CD1c-positive myeloid dendritic cell (primary cell): ENCODE measurements at regions not wholly inside any gene's neighbourhood (a gene's known extent, or its start where the extent isn't known, plus 50 kb on each side); places are given as distances from the start of the nearest gene placed in this dataset.

Experiments
- DNase-seq: peaks from one replicate; pipeline ENCODE4 v3.0.0-alpha.2; 2016; ENCODE audit errors: extremely low spot score

DNA sequence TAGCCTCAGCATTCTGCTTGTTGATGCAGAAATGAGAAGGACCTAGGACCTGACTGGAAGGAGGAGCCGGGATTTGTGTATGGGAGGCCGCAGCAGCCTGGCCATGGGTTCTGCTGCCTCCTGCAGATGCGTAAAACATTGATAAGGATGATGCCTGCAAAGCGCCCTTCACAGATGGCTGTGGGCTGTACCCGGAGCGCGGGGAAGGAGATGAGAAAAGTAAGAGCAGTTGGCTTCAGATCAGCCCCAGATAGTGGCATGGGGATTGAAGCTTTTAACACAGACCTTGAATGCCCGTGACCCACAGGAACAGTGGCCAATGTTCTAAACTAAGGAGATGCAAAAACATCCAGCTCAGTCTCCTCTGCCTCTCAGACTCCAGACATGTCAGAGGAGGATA is 136.4 kb upstream of the KCNG1 start:
- DNase-seq: no peak

DNA sequence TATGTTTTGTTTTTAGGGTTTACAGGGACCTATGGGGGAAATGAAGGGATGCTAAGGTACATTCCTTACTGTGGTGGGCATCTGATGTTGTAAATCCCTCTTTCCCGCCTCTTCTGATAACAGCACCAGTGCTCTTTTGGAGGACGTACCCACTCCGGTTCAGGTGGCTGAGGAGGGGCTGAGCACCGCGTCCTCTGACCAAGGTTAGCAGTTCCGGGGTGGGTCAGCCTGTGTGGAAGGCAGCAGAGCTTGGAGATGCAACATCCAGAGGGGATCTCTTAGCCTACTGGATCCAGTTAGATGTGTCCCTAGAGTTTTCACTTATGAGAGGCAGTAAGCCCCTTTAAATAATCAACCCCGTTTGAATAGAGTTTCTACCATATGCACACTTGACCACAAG is 135.3 kb upstream of the KCNG1 start:
- no peak for DNase-seq

DNA sequence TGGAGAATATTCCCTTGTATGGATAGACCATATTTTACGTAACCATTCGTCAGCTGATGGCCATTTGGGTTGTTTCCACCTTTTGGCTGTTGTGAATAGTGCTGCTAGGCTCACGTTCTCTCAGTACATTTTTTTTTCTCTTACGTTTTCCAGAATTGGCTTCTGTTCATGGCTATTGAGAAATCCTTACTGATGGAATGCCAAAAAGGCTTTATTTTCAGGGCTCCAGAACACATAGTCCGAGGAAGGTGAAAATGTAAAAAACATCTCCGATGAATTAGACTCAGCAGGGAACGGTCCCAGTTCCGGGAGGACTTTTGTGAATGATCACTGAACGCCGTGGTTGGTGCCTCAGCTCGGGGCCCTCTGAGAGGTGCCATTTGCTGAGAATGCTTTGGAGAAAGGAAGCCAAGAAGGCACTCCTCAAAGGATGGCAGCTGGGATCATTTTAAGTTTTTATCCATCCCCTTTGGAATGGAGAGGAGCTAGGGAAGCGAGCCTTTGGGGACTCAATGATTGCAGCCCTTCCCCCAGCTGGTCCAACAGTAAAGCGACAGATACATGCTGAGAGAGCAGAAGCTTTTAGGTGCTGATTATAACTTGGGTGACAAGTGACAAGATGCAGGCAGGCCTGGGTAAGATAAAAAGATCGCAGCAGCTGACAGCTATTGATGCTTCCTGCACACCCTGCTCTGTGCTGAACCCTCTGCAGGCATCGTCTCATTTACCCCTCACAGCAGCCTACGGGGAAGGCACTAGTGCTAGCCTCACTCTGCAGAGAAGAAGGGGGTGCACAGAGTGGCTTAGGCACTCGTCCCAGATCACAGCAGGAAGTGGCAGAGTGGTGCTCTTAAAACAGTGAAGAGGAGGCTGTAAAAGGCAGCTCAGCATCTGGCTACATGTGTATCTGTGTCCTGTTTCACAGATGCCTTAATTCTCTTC is 133.4 kb upstream of the KCNG1 start:
- no peak for DNase-seq

DNA sequence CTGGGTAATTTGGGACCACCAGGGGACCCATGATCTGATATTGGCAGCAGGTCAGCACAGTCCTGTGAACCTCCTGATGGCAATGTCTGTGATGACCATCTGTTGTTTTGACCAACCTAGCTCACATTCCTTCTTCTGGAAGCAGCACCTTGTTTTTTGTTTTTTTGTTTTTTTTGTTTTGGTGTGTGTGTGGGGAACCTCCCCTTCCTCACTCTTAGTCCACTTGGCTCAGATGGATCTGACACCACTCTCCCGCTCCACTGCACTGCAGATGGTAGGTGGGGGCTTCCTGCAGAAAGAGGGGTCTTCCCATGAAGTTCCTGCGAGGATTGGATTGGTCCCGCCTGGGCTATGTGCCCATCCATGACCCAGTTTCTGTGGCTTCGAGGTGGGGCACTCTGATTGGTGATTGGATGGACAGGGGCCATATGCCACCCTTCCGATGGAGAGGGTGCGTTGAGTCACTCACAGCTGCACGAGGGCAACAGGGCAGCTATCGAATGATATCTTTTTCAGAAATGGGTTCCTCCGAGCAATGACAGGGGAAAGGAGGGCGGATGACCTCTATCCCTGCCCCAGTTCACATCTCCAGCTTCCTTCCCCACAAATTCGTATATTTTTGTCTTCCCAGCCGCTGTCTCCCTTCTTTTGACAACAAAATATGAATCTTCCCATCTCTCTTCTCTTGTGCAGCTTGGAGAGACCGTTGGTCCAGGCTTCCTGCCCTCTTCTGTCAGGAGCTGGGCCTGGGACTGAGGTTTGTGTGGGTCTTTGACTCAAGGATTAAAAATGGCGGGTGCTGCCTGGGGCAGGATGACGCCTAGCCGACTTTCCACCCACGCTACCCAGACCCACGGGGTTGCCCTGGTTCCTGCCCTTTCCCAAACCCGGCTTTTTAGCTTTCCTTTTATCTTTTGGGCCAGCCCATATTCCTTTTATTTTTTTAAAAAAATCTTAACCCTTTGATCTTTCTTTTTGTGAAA is 132.1 kb upstream of the KCNG1 start:
- no peak for DNase-seq

DNA sequence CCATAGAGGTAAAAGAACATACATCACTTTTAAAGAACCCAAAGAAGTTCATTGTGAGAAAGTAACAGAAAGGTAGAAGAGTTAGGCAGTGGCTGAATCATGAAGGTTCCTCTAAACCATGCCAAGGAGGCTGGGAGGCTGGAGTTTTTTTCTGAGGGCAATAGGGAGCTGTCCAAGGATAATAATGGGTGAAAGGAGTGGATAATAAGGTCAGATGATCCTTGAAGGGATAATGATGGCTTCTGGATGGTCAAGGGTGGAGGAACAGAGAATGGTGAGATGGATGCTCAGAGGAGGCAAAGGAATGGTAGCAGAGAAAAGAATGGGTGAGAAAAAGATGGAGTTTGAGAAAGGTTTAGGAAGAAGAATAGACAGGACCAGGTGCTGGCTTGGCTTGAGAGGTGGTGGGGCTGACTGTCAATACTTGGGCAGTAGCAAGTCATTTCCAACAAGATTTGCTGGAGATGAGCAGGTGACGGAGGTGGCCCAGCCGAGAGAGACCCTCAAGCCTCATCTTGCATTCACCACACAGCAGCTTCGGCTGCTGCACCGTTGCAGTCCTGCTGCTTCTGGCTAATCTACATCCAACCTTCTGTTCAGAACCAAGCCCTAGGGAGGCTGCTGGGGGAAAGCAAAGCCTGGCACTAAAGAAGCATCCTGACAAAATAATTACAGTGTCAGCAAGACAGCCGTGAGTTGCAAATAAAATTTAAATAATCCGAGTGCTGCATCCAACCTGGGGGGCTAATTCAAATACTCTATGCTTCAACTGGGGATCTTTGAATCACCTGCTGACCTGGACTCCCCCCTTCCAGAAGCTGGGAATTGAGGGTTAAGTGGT is 131.2 kb upstream of the KCNG1 start:
- DNase-seq: no peak

DNA sequence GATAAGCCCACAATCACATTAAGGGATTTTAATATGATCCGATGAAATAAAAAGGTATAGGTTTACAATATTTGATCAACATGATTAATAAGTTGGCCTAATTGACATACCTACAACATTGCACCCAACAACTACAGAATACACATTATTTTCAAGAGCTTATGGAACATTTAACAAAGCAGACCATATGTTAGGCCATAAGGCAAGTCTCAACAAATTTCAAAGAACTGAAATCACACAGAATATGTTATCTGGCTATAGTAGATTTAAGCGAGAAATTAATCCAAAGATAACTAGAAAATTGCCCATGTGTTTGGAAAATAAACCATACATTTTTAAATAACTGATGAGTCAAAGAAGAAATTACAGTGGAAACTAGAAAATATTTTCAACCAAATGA is 126.0 kb upstream of the KCNG1 start:
- no peak for DNase-seq

DNA sequence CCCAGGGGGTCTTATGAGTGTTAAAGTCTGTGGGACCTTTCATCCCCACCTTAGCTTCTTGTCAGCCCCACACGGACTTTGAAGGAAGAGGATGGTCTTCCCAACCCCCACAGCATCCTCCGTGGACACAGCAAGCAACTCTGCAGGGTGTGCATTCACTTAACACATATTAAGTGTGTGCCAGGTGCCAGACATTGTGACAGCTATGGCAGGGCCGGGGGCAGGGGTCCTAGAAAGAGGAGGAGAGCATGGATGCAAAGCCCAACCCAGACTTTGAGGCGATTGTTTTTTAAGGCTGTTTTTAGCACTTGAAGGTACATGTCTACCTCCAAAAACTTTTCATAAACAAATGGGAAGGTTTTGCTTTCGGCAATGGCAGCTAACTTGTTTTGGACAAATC is 121.6 kb upstream of the KCNG1 start:
- DNase-seq: no peak

DNA sequence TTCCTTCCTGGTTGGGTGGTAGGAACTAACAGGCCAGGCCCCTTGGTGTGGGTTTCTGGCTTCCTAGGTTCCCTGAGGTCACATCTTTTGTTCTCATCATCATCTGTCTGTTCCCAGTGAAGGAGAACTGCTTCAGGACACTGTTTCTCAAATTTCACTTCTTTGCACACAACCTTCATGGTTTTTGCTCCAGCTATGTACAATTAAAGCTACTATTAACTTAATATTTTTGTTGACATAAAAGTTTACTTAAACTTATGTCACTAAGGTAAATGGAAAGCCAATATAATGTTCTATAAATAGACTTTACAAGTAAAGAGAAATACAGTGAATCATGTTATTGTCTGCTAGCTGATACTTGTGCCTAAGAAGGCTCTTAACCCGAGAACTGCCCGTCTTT is 120.7 kb upstream of the KCNG1 start:
- DNase-seq: no peak

DNA sequence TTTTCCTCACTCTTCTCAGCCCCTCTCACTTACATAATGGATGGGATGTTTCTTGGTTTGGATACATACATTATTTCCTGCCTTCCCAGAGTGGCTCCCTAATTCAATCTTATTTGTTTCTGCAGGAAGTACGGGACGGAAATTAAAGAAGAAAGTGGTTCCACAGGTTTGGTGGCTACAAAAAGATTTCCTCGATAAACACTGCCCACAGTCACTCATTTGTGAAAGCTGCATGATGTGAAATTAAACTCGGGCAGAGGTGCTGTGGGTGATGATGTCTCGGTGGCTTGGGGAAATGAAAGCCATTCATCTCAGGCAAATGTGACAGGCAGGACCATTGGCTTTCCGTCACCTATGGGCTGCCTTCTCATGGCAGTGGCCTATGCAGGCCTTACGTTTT is 119.5 kb upstream of the KCNG1 start:
- no peak for DNase-seq

DNA sequence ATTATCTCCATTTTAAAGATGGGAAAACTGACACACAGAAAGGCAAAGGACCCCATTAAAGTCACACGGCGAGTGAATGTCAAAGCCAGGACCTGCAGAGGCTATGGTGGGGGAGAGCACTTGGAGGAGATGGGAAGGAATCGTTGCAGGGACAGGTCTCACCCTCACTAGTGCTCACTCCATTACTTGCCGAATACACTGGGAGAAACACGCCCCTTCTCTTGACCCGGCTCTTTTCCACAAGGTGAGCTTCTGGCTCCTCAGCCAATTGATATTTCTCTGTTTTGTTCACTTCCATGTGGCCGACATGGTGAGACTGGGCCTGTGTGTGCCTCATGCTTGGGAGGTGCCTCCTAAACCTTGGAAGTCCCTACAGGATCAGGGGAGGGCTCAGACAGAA is 117.8 kb upstream of the KCNG1 start:
- no peak for DNase-seq

DNA sequence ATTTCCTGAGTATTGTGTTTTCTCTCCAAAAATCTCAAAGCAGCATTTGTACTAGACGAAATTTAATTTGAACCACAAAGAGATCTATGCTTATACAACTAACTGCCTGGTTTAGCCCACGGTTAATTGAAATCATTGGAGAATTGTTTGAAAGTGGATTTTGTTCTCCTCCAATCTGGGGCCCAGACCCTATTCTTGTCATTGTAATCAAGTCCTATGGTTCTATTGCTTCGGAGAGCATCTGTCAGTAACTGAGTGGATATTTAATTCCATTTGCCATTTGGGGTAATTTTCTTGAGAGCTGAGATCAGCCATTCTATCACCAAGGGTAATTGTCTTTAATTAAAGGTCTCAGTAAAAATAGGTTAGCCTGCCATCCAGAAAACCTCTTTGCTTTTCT is 117.0 kb upstream of the KCNG1 start:
- DNase-seq: no peak

DNA sequence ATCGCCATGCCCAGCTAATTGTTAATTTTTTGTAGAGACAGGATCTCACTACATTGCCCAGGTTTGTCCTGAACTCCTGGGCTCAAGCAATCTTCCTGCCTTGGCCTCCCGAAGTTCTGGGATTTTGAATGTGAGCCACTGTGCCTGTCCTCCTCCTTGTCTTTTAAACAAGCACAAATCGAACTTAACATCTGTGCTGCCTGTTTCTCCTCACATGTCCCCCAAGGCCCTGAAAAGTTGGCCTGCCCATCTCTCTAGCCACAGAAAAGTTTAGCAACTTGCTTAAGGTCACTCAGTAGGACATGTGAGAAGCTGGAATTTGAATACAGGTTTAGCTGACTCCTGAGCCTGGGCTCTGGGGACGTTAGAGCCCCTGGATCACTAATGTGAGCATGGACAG is 115.7 kb upstream of the KCNG1 start:
- DNase-seq: no peak

DNA sequence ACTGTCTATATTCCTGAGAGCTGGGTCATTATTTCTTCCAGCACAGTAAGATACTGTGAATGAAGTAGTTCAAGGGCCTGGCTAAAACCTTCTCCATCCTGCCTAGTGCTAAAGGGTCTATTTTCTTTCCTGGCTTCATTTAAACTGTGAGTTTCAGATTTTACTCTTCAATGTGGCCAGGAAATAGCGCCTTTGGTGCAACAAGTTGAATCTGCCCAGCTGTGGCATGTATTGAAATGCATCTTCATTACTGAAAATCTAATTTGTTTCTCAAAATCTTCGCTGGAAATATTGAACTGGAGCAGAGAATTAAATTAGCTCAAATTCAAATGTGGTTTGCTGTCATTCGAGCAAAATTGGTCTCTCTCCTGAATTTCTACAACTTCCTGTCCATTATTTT is 114.6 kb upstream of the KCNG1 start:
- DNase-seq: no peak

DNA sequence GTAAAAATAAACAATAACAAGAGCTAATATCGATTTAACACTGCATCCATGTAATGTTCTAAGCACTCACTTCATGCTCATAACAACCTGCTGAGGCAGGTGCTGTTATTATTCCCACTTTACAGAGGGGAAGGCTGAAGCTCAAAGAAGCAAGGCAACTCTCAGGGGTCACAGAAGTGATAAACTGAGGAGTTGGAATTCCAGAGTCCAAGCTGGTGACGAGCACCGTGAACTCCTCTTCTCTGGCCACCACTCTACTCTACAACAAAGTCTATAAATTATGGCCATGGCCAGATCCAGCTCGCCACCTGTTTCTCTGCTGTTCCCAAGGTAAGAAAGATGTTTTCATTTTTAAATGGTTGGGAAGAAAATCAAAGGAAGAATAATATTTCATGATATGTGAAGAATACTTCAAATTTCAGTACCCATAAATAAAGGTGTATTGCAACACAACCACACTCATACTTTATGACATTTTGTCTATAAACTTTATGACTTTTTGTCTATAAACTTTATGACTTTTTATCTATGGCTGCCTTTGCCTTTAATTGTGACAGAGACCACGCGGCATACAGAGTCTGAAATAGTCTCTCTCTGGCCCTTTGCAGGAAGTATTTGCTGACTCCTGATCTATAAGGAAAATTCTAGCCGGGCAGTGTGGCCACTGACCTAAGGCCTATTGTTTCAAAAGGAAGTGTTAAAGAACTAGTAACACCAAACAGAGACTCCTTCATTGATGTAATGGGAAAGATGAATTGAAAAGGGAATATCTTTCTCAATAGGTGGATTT is 113.2 kb upstream of the KCNG1 start:
- DNase-seq: no peak

DNA sequence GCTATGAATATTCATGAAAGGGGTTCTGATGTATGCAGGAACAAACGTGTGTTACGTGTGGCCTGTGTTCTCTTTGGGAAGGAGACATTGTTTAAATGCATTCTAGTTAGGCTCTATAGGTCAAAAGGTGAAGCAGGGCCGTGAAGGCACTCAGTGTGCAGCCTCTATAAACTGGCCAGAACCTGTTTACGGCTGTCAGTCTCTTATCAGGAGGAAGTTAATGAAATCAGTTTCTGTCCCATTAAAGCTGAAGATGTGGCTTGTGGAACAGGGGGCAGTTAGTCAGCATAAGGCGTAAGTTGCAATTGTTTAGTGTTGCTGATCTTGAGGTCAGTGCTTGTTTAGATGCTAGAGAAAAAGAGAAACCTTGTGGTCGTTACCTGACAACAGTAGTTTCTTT is 111.5 kb upstream of the KCNG1 start:
- no peak for DNase-seq

DNA sequence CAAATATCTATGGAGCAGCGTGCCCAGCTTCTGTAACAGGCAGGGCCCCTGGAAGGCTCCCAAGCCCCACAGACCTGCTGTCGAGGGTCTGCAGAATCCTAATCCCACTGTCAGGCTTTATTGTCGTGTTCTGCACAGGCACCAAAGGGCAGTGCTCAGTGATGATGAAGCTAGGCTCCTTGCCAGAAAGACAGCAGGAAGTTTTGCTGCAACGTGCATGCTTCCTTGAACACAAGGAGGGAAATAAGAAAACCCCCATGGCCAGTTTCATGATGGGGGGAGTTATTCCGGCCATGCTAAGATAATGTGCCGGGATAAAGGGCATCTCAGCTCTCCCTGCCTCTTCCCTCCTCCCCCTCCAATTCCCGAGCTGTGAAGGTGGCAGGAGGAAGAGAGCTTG is 109.4 kb upstream of the KCNG1 start:
- no peak for DNase-seq

DNA sequence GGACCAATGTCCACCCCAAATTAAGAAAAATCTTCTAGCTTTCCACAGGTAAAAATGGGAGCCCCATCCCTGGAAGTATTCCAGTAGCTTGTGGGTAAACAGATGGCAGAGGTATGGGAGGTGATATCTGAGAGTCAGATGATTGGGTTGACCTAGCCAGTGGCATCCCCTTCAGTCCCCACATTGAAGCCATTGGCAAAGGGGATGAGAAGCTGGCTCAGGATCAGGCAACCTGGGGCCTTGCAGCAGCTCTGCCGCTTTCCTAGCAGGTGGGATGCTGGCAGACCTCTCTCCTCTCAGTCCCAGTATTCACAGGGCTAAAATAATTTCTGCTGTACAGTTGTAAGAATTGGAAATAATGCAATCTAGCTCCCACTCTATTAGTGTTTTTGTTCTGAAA is 108.9 kb upstream of the KCNG1 start:
- DNase-seq: no peak

DNA sequence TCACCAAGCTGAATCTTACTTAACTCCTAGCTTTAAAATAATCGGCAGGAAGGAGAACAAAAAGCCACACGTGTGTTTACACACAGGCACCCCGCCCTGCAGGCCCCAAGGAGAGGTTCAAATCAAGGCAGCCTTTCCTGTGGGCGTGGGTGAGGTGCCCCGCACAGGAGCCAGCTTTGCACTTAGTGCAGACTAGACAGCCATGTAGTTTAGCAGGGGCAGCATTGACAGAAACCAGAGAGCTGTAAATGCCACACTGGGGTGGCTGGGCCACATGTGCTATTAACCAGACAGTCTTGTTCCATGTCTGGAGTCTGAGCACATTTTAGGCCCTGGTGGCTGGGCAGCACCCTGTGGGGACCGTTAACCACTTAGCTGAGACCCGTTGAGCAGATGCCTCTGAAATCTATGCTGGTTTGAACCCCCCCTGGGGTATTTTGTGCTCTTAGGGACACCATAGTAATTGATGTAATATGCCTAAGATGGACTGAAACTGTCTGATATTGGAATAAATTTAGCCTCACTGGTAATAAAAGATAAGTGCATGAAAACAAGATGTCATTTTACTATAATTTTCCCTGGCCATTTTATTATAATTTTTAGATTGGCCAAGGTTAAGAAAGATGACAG is 106.4 kb upstream of the KCNG1 start:
- no peak for DNase-seq

DNA sequence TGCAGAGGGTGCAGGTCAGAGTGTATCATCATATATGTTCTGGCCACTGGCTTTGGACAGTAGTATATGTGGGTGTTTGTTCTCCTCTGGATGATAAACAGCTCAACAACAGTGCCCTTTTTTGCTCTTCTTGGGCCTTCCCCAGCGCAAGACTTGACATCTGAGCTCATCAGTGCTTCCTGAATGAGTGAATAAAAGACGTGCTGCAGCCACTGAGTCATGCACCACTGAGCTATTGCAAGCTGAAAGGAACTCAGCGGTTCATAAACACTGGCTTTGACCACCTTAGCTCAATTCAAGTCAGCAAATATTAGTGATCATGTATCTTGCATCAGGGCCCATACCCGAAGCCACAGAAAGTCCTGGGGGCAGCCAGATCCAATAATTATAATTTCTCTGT is 105.3 kb upstream of the KCNG1 start:
- no peak for DNase-seq

DNA sequence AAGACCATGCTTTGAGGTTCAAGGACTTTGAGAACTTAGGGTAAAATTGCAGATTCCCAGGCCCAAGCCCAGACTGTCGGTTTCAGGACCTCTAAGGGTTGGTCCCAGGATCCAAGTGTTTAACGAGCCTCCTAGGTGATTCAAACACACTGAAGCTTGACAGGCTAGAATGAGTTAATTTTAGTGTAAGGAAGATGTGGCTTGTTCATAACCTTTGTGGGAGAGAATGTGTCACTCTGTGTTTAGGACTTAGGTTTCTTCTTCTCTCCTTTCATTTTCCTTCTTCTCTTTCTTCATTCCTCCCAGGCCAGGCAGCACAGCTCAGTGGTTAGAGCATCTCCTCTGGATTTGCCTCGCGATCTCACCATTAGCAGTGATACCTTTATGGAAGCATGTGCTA is 104.8 kb upstream of the KCNG1 start:
- DNase-seq: no peak

DNA sequence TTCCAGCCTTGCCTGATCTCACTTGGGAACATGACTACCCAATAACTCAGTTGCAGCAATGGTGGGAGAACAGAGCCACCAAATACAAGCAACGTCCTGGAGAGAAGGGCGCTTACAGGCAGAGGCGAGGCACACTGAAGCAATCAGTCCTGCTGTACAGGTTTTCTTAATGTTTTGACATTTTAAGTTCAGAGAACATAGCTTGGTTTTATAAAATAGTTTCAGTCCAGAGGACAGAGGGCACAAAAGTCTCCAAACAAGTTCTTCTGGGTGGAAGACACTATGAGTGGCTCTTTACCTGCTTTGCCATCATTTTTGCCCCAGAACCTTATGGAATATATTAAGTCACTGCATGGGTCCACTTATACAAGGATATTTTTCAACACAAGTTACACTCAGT is 103.4 kb upstream of the KCNG1 start:
- no peak for DNase-seq
